HepG2 (cell line): ENCODE measurements at regions not wholly inside any gene's neighbourhood (a gene's known extent, or its start where the extent isn't known, plus 50 kb on each side); places are given as distances from the start of the nearest gene placed in this dataset.

Experiments
- ATAC-seq: fragments of 200-7000 bp; cut with Tn5 transposase; 3 replicates; pipeline ENCODE4 v1.9.1; 2020; ENCODE audit warnings: mild to moderate bottlenecking, moderate library complexity
- BruUV-seq: library from RNA; stranded (reverse); fragments of 400-500 nt; replicated peaks from 2 replicates; lab custom pipeline; 2021; lab: Mats Ljungman, UMichigan
- CTCF ChIA-PET: fragments of 300-600 bp; formaldehyde crosslinking; extraction: SDS; loops from one replicate; lab custom pipeline; 2021; ENCODE audit warnings: low total read pairs, inconsistent platforms, low intra/inter-chr PET ratio; lab: Yijun Ruan, JAX
- POLR2A ChIA-PET: fragments of 350-600 bp; sonication (Branson Sonifier 250); formaldehyde crosslinking; loops from one replicate; lab custom pipeline; 2020; ENCODE audit warnings: antibody characterized with exemption, inconsistent platforms; lab: Yijun Ruan, JAX
- DNase-seq: peaks from one replicate; pipeline ENCODE4 v3.0.0-alpha.2; 2015; ENCODE audit warnings: low spot score
- FAIRE-seq: peaks from 3 replicates; lab custom pipeline; 2011; peaks lifted over from hg19 to GRCh38; lab: Jason Lieb, UNC
- H2AFZ ChIP-seq: one replicate; pipeline ENCODE4 v1.6.1; 2011; ENCODE audit warnings: low read length, inconsistent platforms
- H3K27ac ChIP-seq: fragments of 300-600 bp; 3 replicates; pipeline ENCODE4 v1.8.0; 2011; ENCODE audit warnings: mixed run types, mild to moderate bottlenecking, mixed read lengths, low read length, inconsistent platforms; ENCODE audit not compliant: insufficient read depth; ENCODE audit errors: extremely low read length
- H3K27me3 ChIP-seq, 2 experiments: fragments of 200-600 bp in 1 of 2; 2 replicates in 1 of 2; 3 replicates in 1 of 2; pipeline versions ENCODE4 v1.6.0 to v1.8.0; 2011; ENCODE audit warnings: low read length in 2 of 2, mild to moderate bottlenecking in 2 of 2, moderate library complexity in 2 of 2, inconsistent platforms in 1 of 2; ENCODE audit not compliant: insufficient read depth in 2 of 2, control insufficient read depth in 1 of 2
- H3K36me3 ChIP-seq, 2 experiments: fragments of 200-600 bp in 1 of 2; replicated peaks in 1 of 2; 2 replicates in 1 of 2; 3 replicates in 1 of 2; pipeline versions ENCODE4 v1.5.1 to v1.8.0; 2011; ENCODE audit warnings: low read length in 2 of 2, inconsistent platforms in 1 of 2; ENCODE audit not compliant: insufficient read depth in 2 of 2, control insufficient read depth in 1 of 2
- H3K4me1 ChIP-seq: 2 replicates; pipeline ENCODE4 v1.5.1; 2012; ENCODE audit warnings: low read length, inconsistent platforms; ENCODE audit not compliant: insufficient read depth
- H3K4me2 ChIP-seq: 2 replicates; pipeline ENCODE4 v1.6.0; 2011; ENCODE audit warnings: low read depth, low read length, inconsistent platforms
- H3K4me3 ChIP-seq, 3 experiments: fragments of 200-600 bp in 1 of 3; sonication (generic), shearing (Covaris generic) in 1 of 3; replicated peaks in 1 of 3; 2 replicates each; pipeline ENCODE4 v1.5.1; 2011 to 2016; ENCODE audit warnings: low read length in 3 of 3, inconsistent platforms in 2 of 3, low read depth in 2 of 3, mild to moderate bottlenecking in 2 of 3, control low read depth in 1 of 3, mixed read lengths in 1 of 3; ENCODE audit not compliant: insufficient read depth in 1 of 3
- H3K79me2 ChIP-seq: one replicate; pipeline ENCODE4 v1.6.1; 2011; ENCODE audit warnings: low read length, inconsistent platforms; ENCODE audit not compliant: insufficient read depth
- H3K9ac ChIP-seq: 2 replicates; pipeline ENCODE4 v1.6.0; 2011; ENCODE audit warnings: mild to moderate bottlenecking, low read depth, low read length, inconsistent platforms; ENCODE audit not compliant: insufficient read depth
- H3K9me3 ChIP-seq: 2 replicates; pipeline ENCODE4 v1.5.1; 2012; ENCODE audit warnings: mild to moderate bottlenecking, low read length
- H4K20me1 ChIP-seq: 2 replicates; pipeline ENCODE4 v1.6.0; 2011; ENCODE audit warnings: inconsistent platforms, mild to moderate bottlenecking, low read length, moderate library complexity; ENCODE audit not compliant: insufficient read depth
- CREM ChIP-seq, 2 experiments: sonication (generic) in 1 of 2; formaldehyde crosslinking in 1 of 2; IDR thresholded peaks; 2 replicates each; pipeline versions ENCODE4 v1.4.0 to v1.6.1; 2016 to 2020; ENCODE audit warnings: antibody characterized with exemption in 1 of 2, mild to moderate bottlenecking in 1 of 2, missing genetic modification reagents in 1 of 2
- ETV5 ChIP-seq: IDR thresholded peaks from 2 replicates; pipeline ENCODE4 v1.6.1; 2018; ENCODE audit warnings: missing biosample characterization, missing genetic modification reagents, inconsistent platforms, borderline replicate concordance
- KDM4B ChIP-seq: sonication (generic); formaldehyde crosslinking; IDR thresholded peaks from 2 replicates; pipeline ENCODE4 v1.4.0; 2020; ENCODE audit warnings: missing genetic modification reagents
- SATB2 ChIP-seq: sonication (generic); formaldehyde crosslinking; IDR thresholded peaks from 2 replicates; pipeline ENCODE4 v1.5.0; 2020; ENCODE audit warnings: missing genetic modification reagents
- TBX2 ChIP-seq: sonication (generic); formaldehyde crosslinking; IDR thresholded peaks from 2 replicates; pipeline ENCODE4 v1.5.0; 2020; ENCODE audit warnings: missing genetic modification reagents, mild to moderate bottlenecking, borderline replicate concordance
- THYN1 ChIP-seq: sonication (generic); formaldehyde crosslinking; IDR thresholded peaks from 2 replicates; pipeline ENCODE4 v1.8.1; 2023; ENCODE audit warnings: low read depth, mild to moderate bottlenecking, moderate library complexity, missing genetic modification reagents, borderline replicate concordance
- ZIK1 ChIP-seq: sonication (generic); formaldehyde crosslinking; IDR thresholded peaks from 2 replicates; pipeline ENCODE4 v1.5.0; 2020; ENCODE audit warnings: mild to moderate bottlenecking, low read depth, missing genetic modification reagents, borderline replicate concordance
- ZNF281 ChIP-seq: sonication (generic); formaldehyde crosslinking; IDR thresholded peaks from 2 replicates; pipeline ENCODE4 v1.4.0; 2020; ENCODE audit warnings: missing genetic modification reagents, borderline replicate concordance
- ZNF737 ChIP-seq: sonication (generic); formaldehyde crosslinking; IDR thresholded peaks from 2 replicates; pipeline ENCODE4 v1.5.0; 2020; ENCODE audit warnings: missing genetic modification reagents, mild to moderate bottlenecking, borderline replicate concordance
- ZNF740 ChIP-seq: sonication (generic); formaldehyde crosslinking; IDR thresholded peaks from 2 replicates; pipeline ENCODE4 v1.4.0; 2020; ENCODE audit warnings: missing genetic modification reagents
- ZSCAN30 ChIP-seq: sonication (generic); formaldehyde crosslinking; IDR thresholded peaks from 2 replicates; pipeline ENCODE4 v1.5.0; 2020; ENCODE audit warnings: mild to moderate bottlenecking, missing genetic modification reagents
- WGBS: methylation state at CpG from one replicate; pipeline ENCODE4 v1.1.6; 2017; ENCODE audit warnings: low lambda C conversion rate; 5-methylcytosine and 5-hydroxymethylcytosine counted together
- in situ Hi-C: cut with HindIII; loops from 2 replicates; pipeline ENCODE4 v1.10.0; 2017; ENCODE audit warnings: low pct_unique_long_range_greater_than_20kb; ENCODE audit not compliant: extremely low pct_ligation_motif_present
- intact Hi-C: fragments of 100-400 bp; cut with micrococcal nuclease; formaldehyde crosslinking; loops from one replicate; pipeline ENCODE4 v1.10.0; 2022; ENCODE audit not compliant: unreplicated experiment
- TF ChIP-seq, protein P1 (sequence below): IDR thresholded peaks from 2 replicates; pipeline ENCODE4 v1.6.1; 2016; ENCODE audit warnings: missing compliant biosample characterization, missing genetic modification reagents, borderline replicate concordance
- TF ChIP-seq, protein P2 (sequence below): sonication (generic); formaldehyde crosslinking; IDR thresholded peaks from 2 replicates; pipeline ENCODE4 v1.9.0; 2021; ENCODE audit warnings: missing genetic modification reagents, mild to moderate bottlenecking, borderline replicate concordance

DNA sequence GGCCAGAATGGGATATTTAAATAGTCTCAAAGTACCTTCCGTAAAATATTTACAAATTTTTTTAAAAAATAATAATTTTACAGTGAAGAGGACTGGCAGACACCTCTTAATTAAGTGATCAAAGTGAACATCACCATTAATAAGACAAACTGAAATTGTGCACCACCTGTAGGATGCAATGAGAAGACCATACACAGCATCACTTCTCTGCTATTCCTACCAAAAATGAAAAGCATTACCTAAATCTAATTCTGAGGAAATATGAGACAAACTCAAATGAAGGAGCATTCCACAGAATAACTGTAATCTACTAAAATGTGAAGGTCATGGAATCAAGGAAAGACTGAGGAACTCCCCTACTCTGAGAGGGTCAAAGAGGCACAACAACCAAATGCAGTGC, 68.2 kb upstream of the PRDX6 start:
- H3K9ac ChIP-seq, result no peak overlapping the region
- WGBS, result 97% methylated on average over 1 of the region's 1 CpG
- intact Hi-C loops (loop anchor here (5.0 kb wide), 1 partner anchor 662 kb away; no protein-coding TSS in a partner anchor), in situ Hi-C loops (no loop called here)
- ATAC-seq (no peak), FAIRE-seq (no peak), DNase-seq (no peak)
- H3K36me3 ChIP-seq, result no peaks in the 10 kb centered on the region
- no peaks in the 10 kb centered on the region for H3K9me3 ChIP-seq
- no peak overlapping the region for H2AFZ ChIP-seq
- no peaks in the 10 kb centered on the region for H3K4me1 ChIP-seq
- H3K27ac ChIP-seq, result no peak overlapping the region
- ChIA-PET CTCF (no interaction called here), POLR2A (no interaction called here)
- no peak overlapping the region for H3K4me3 ChIP-seq
- BruUV-seq, result no TSS peak
- no peaks in the 10 kb centered on the region for H3K27me3 ChIP-seq
- no peaks in the 10 kb centered on the region for H4K20me1 ChIP-seq
- TF ChIP-seq THYN1 (CRISPR knock-in tag) (no peak), ZNF281 (CRISPR knock-in tag) (no peak), CREM (IDR thresholded peaks at IDR 0.05) (no peak), CREM (CRISPR knock-in tag; IDR thresholded peaks at IDR 0.05) (no peak), ZNF740 (CRISPR knock-in tag) (no peak)
- H3K79me2 ChIP-seq, result no peaks in the 10 kb centered on the region
- no peak overlapping the region for H3K4me2 ChIP-seq

DNA sequence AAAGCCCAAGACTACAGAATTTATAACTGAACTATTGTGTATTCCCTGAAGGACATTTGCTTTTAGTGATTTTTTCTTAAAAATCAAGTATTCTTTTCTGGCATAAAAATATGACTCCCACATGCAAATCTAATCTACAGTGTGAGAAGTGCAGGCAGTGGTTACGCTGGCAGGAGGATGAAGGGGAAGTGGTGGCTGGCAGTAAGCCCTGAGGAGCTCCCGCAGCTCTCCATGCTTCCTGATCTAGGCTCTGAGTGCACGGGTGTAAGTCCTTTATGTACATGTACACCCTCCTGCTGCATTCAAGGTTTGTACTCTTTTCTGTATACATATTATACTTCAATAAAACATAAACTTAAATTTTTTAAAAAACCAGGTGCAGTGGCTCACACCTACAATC, 67.5 kb upstream of the PRDX6 start:
- FAIRE-seq, result no peak
- H3K79me2 ChIP-seq, result no peaks in the 10 kb centered on the region
- H3K4me3 ChIP-seq, result no peak overlapping the region
- DNase-seq, result no peak
- no peaks in the 10 kb centered on the region for H3K4me1 ChIP-seq
- H3K27me3 ChIP-seq, result no peaks in the 10 kb centered on the region
- H3K9me3 ChIP-seq, result no peaks in the 10 kb centered on the region
- CTCF ChIA-PET, result no interaction called here
- no peak for ATAC-seq
- POLR2A ChIA-PET, result no interaction called here
- no peak overlapping the region for H3K9ac ChIP-seq
- no peaks in the 10 kb centered on the region for H3K36me3 ChIP-seq
- H4K20me1 ChIP-seq, result no peaks in the 10 kb centered on the region
- no peak overlapping the region for H3K4me2 ChIP-seq
- BruUV-seq, result no TSS peak
- H2AFZ ChIP-seq, result no peak overlapping the region
- WGBS, result 90% methylated on average over 3 of the region's 3 CpGs
- intact Hi-C loops, result loop anchor here (5.0 kb wide), 1 partner anchor 662 kb away; no protein-coding TSS in a partner anchor
- in situ Hi-C loops, result loop anchor here (10.0 kb wide), 1 partner anchor 665 kb away; no protein-coding TSS in a partner anchor
- H3K27ac ChIP-seq, result no peak overlapping the region
- TF ChIP-seq TBX2 (CRISPR knock-in tag) (no peak), SATB2 (CRISPR knock-in tag) (no peak), KDM4B (CRISPR knock-in tag) (no peak), ZNF737 (CRISPR knock-in tag) (no peak), ETV5 (no peak), ZIK1 (no peak), ZSCAN30 (CRISPR knock-in tag) (no peak)
- TF ChIP-seq, protein P1, sequence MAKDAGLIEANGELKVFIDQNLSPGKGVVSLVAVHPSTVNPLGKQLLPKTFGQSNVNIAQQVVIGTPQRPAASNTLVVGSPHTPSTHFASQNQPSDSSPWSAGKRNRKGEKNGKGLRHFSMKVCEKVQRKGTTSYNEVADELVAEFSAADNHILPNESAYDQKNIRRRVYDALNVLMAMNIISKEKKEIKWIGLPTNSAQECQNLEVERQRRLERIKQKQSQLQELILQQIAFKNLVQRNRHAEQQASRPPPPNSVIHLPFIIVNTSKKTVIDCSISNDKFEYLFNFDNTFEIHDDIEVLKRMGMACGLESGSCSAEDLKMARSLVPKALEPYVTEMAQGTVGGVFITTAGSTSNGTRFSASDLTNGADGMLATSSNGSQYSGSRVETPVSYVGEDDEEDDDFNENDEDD (CRISPR knock-in tag), result no peak
- TF ChIP-seq, protein P2, sequence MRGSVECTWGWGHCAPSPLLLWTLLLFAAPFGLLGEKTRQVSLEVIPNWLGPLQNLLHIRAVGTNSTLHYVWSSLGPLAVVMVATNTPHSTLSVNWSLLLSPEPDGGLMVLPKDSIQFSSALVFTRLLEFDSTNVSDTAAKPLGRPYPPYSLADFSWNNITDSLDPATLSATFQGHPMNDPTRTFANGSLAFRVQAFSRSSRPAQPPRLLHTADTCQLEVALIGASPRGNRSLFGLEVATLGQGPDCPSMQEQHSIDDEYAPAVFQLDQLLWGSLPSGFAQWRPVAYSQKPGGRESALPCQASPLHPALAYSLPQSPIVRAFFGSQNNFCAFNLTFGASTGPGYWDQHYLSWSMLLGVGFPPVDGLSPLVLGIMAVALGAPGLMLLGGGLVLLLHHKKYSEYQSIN, result no peak
